Heart left ventricle (tissue), 16 donors: ENCODE measurements at regions not wholly inside any gene's neighbourhood (a gene's known extent, or its start where the extent isn't known, plus 50 kb on each side); places are given as distances from the start of the nearest gene placed in this dataset.

Experiments
- ATAC-seq, 4 donors: fragments of 200-7000 bp; cut with Tn5 transposase; one replicate each; pipeline ENCODE4 v1.9.1; 2020 to 2022; ENCODE audit warnings: moderate library complexity in 4 of 4, mild to moderate bottlenecking in 3 of 4, moderate number of reproducible peaks in 1 of 4
- DNase-seq, 5 donors: peaks; one replicate each; pipeline ENCODE4 v3.0.0-alpha.2; 2020
- H3K27ac ChIP-seq, 12 donors: fragments of 200-600 bp; sonication (generic) in 4 of 12; one replicate each; pipeline versions ENCODE4 v1.5.0 to v1.8.0; 2016 to 2022; ENCODE audit warnings: mild to moderate bottlenecking in 2 of 12
- H3K27me3 ChIP-seq, 9 donors: fragments of 200-600 bp; sonication (generic) in 2 of 9; one replicate each; pipeline versions ENCODE4 v1.5.1 to v1.8.0; 2016 to 2022; ENCODE audit warnings: mild to moderate bottlenecking in 3 of 9
- H3K36me3 ChIP-seq, 9 donors: fragments of 200-600 bp; sonication (generic) in 2 of 9; one replicate each; pipeline versions ENCODE4 v1.5.0 to v1.8.0; 2018 to 2022; ENCODE audit warnings: mild to moderate bottlenecking in 2 of 9
- H3K4me1 ChIP-seq, 12 donors: fragments of 200-600 bp; sonication (generic) in 4 of 12; one replicate each; pipeline versions ENCODE4 v1.5.0 to v1.8.0; 2016 to 2022; ENCODE audit warnings: mild to moderate bottlenecking in 3 of 12
- H3K4me3 ChIP-seq, 12 donors: fragments of 200-600 bp; sonication (generic) in 4 of 12; one replicate each; pipeline versions ENCODE4 v1.5.0 to v1.8.0; 2017 to 2022; ENCODE audit warnings: mild to moderate bottlenecking in 9 of 12, moderate library complexity in 4 of 12
- H3K9me3 ChIP-seq, 12 donors: fragments of 200-600 bp; sonication (generic) in 4 of 12; one replicate each; pipeline versions ENCODE4 v1.5.0 to v1.8.0; 2016 to 2022; ENCODE audit warnings: mild to moderate bottlenecking in 1 of 12
- POLR2A ChIP-seq, 2 donors: fragments of 450-650 bp; IDR thresholded peaks; one replicate each; pipeline ENCODE4 v1.6.1; 2017; ENCODE audit warnings: antibody characterized with exemption in 2 of 2, mild to moderate bottlenecking in 2 of 2, moderate library complexity in 2 of 2
- WGBS, 4 donors: extraction: QIAGEN DNeasy Blood & Tissue Kit in 2 of 4; methylation state at CpG; one replicate each; pipeline versions ENCODE4 v1.1.5 to v1.1.7; 2013 to 2018; 5-methylcytosine and 5-hydroxymethylcytosine counted together
- intact Hi-C, 10 donors: fragments of 100-400 bp; cut with DNase I; formaldehyde crosslinking; loops; one replicate each; pipeline versions ENCODE4 v1.11.1 to v1.14.2; 2022
- TF ChIP-seq, protein P1 (sequence below), 12 donors: fragments of 200-600 bp; sonication (generic) in 4 of 12; IDR thresholded peaks; one replicate each; pipeline versions ENCODE4 v1.5.0 to v1.8.0; 2018 to 2022; ENCODE audit warnings: antibody characterized with exemption in 12 of 12, mild to moderate bottlenecking in 5 of 12
- donor health status: ischemic (EF 13 %, LVEDD 7.1; RV severe dilation, severe dysfunction).
- donor health status: healthy with polysubstance abuse.
- donor health status: DM: no; HTN: yes; CAD: no.
- donor health status: DM: no; HTN: no; CAD: no.
- donor health status: ischemic (EF 25% LVEDD 6.9; RV normal size, moderate dysfunction).
- donor health status: ischemic (EF 25% LVEDD 5.7; RV mildly dilated, moderate dysfunction).
- donor health status: healthy.
- donor health status: DM: yes; HTN: yes; CAD: no.
- donor health status: ischemic (EF 35%, LVEDD 5.7; RV mildly dilated, moderate dysfunction).
- donor health status: nonischemic (EF 11% LVEDD 7.7; RV severe dilation, severe dysfunction).
- donor health status: DM: yes; HTN: yes; CAD: no.
- donor health status: PGD.
- donor health status: ischemic (EF 29% LVEDD 5.4; RV normal size, mild dysfunction).
- donor health status: nonischemic (EF 23%, LVEDD 6.1; RV moderate dilation, normal function).

DNA sequence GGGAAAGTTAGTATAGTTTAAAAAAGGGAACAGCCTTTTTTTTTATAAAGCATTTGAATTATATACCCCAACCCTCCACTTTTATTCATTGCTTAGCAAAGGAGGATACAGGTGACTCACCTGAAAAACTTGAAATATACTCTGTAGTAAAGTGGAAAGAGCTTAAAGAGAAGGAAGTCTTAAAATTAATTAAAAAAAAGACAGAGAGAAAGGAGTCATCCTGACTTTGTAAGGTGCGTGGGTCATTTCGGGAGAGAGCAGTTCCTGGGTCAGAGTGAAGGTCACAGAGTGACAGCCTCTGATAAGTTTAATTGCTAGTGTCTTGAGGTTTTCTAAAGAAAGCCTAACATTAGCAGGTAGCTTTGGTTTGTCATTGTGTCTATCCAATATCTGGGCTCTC lies 310.3 kb downstream of the KLF5 start:
- no peak for TF ChIP-seq POLR2A (IDR thresholded peaks at IDR 0.05)
- TF ChIP-seq, protein P1, sequence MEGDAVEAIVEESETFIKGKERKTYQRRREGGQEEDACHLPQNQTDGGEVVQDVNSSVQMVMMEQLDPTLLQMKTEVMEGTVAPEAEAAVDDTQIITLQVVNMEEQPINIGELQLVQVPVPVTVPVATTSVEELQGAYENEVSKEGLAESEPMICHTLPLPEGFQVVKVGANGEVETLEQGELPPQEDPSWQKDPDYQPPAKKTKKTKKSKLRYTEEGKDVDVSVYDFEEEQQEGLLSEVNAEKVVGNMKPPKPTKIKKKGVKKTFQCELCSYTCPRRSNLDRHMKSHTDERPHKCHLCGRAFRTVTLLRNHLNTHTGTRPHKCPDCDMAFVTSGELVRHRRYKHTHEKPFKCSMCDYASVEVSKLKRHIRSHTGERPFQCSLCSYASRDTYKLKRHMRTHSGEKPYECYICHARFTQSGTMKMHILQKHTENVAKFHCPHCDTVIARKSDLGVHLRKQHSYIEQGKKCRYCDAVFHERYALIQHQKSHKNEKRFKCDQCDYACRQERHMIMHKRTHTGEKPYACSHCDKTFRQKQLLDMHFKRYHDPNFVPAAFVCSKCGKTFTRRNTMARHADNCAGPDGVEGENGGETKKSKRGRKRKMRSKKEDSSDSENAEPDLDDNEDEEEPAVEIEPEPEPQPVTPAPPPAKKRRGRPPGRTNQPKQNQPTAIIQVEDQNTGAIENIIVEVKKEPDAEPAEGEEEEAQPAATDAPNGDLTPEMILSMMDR (IDR thresholded peaks at IDR 0.05): no peak
- Histone ChIP-seq H3K27me3 (no peaks in the 10 kb centered on the region), H3K36me3 (no peaks in the 10 kb centered on the region), H3K9me3 (no peaks in the 10 kb centered on the region), H3K4me1 (no peaks in the 10 kb centered on the region), H3K4me3 (no peak overlapping the region), H3K27ac (no peak overlapping the region)
- ATAC-seq (no peak), DNase-seq (no peak)
- intact Hi-C loops: no loop called here
- WGBS, 4 donors: 64 to 79% (median 66%) methylated on average over 2 of the region's 2 CpGs

DNA sequence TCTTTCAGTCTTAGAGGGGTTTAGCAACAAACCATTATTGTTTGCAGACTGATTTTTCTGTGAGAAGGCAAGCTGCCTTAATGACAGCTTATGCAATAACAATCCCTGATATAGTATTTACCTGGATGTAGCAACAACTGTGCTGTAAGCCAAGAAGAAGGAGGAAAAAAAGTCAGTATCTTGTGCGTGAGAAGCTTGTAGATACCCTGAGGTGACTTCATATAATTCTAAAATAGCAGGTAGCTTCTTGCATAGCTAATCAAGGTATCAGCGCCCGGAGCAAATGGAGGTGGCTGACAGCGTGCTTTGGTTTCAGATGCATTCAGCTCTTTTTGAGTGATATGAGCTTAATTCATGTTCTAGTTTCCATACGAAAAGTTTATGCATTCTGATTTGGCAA lies 309.8 kb downstream of the KLF5 start:
- Histone ChIP-seq H3K27me3 (no peaks in the 10 kb centered on the region), H3K4me3 (no peak overlapping the region), H3K36me3 (no peaks in the 10 kb centered on the region), H3K27ac (no peak overlapping the region), H3K9me3 (no peaks in the 10 kb centered on the region), H3K4me1 (no peaks in the 10 kb centered on the region)
- DNase-seq (no peak), ATAC-seq (no peak)
- intact Hi-C loops: no loop called here
- WGBS, 4 donors: 83 to 89% (median 87%) methylated on average over 5 of the region's 5 CpGs
- TF ChIP-seq, protein P1 (IDR thresholded peaks at IDR 0.05): no peak
- no peak for TF ChIP-seq POLR2A (IDR thresholded peaks at IDR 0.05)

DNA sequence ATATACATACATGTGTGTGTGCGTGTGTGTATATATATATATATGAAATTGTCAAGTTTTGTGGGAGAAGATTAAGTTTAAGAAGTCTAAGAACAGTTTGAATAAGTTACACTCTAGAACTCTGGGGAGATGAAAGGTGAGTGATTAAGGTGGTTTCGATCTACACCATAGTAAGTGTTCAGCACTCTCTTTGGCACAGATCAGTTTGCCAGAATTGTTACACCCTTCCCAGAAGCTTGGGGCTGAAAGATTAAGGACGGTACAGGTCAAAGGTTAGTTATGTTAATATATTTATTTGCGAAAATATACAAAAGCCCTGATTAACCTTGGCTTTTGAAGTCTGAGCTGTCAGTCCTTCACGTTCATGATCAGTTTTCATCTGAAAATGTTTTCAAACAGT lies 309.1 kb downstream of the KLF5 start:
- Histone ChIP-seq H3K4me1 (no peaks in the 10 kb centered on the region), H3K27me3 (no peaks in the 10 kb centered on the region), H3K27ac (no peak overlapping the region), H3K36me3 (no peaks in the 10 kb centered on the region), H3K4me3 (no peak overlapping the region), H3K9me3 (no peaks in the 10 kb centered on the region)
- TF ChIP-seq, protein P1 (IDR thresholded peaks at IDR 0.05): no peak
- TF ChIP-seq POLR2A (IDR thresholded peaks at IDR 0.05): no peak
- intact Hi-C loops: no loop called here
- no peak for DNase-seq
- ATAC-seq: no peak
- WGBS, 4 donors: 82 to 84% (median 83%) methylated on average over 5 of the region's 5 CpGs

DNA sequence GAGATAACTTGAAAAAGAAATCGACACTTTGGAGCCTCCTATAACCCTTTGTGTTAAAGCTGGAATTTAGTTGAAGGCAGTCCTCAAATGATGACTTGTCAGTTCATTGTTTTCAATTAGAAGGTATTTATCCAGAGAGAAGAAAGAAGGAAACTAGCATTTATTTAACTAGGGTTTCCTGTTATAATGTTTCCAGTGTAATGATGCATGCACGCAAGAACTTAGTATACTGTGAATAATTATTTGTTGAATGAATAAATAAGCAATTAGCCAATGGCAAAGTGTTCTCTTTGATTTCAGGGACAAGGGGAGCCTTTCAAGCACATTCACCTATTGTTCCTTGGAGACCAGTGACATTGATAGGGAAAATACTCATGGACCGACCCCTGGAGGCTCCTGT lies 307.4 kb downstream of the KLF5 start:
- WGBS, 4 donors: 77 to 81% (median 79%) methylated on average over 3 of the region's 3 CpGs

More for the DNA sequence above, 307.4 kb downstream of the KLF5 start:
- Histone ChIP-seq H3K4me3 (no peak overlapping the region), H3K4me1 (no peaks in the 10 kb centered on the region), H3K27ac (no peak overlapping the region), H3K36me3 (no peaks in the 10 kb centered on the region), H3K9me3 (no peaks in the 10 kb centered on the region), H3K27me3 (no peaks in the 10 kb centered on the region)
- TF ChIP-seq, protein P1 (IDR thresholded peaks at IDR 0.05): no peak
- TF ChIP-seq POLR2A (IDR thresholded peaks at IDR 0.05): no peak
- no peak for DNase-seq
- no peak for ATAC-seq
- intact Hi-C loops: no loop called here
